ENCODE measurements at regions not wholly inside any gene's neighbourhood (a gene's known extent, or its start where the extent isn't known, plus 50 kb on each side); places are given as distances from the start of the nearest gene placed in this dataset.
"Not testable (repeated sequence)": the region's sequence is repeated elsewhere in the genome, so short reads cannot be mapped to it uniquely, and the experiment has no call there.

- no peak for DNase-seq
Observed at GRCh38 chr6:144479991-144480390, 194.9 kb downstream of the UTRN start.

- DNase-seq, result no peak
Observed at GRCh38 chr6:144480473-144480872, 195.3 kb downstream of the UTRN start.

- no peak for DNase-seq
Observed at GRCh38 chr6:144481527-144481926, 196.4 kb downstream of the UTRN start.

- DNase-seq, result peak; percentile 72
Observed at GRCh38 chr6:144482142-144482541, 197.0 kb downstream of the UTRN start.

GRCh38 chr6:144485531-144485930, 200.4 kb downstream of the UTRN start:
- no peak for DNase-seq

GRCh38 chr6:144488590-144488989, 203.5 kb downstream of the UTRN start:
- no peak for DNase-seq

- no peak for DNase-seq
Observed at GRCh38 chr6:144493035-144493910, 208.1 kb downstream of the UTRN start.

- not testable (repeated sequence) for DNase-seq
Observed at GRCh38 chr6:144495076-144495475, 209.9 kb downstream of the UTRN start.

GRCh38 chr6:144497650-144498049, 212.5 kb downstream of the UTRN start:
- no peak for DNase-seq

- no peak for DNase-seq
Observed at GRCh38 chr6:144500892-144501291, 215.8 kb downstream of the UTRN start.

GRCh38 chr6:144505214-144505613, 220.1 kb downstream of the UTRN start:
- DNase-seq, result not testable (repeated sequence)

- DNase-seq, result not testable (repeated sequence)
Observed at GRCh38 chr6:144506051-144506450, 220.9 kb downstream of the UTRN start.

- not testable (repeated sequence) for DNase-seq
Observed at GRCh38 chr6:144507772-144508312, 222.7 kb downstream of the UTRN start.

- no peak for DNase-seq
Observed at GRCh38 chr6:144510859-144511258, 225.7 kb downstream of the UTRN start.

GRCh38 chr6:144515761-144516160, 230.6 kb downstream of the UTRN start:
- no peak for DNase-seq

GRCh38 chr6:144519426-144519825, 234.3 kb downstream of the UTRN start:
- DNase-seq, result no peak

- DNase-seq, result peak; percentile 81
Observed at GRCh38 chr6:144528743-144529425, 243.7 kb downstream of the UTRN start.

GRCh38 chr6:144530118-144530517, 245.0 kb downstream of the UTRN start:
- no peak for DNase-seq

GRCh38 chr6:144532238-144532637, 247.1 kb downstream of the UTRN start:
- DNase-seq, result not testable (repeated sequence)

GRCh38 chr6:144534180-144534579, 249.0 kb downstream of the UTRN start:
- no peak for DNase-seq

GRCh38 chr6:144535630-144536029, 250.5 kb downstream of the UTRN start:
- no peak for DNase-seq

GRCh38 chr6:144536079-144536478, 250.9 kb downstream of the UTRN start:
- no peak for DNase-seq

- no peak for DNase-seq
Observed at GRCh38 chr6:144543006-144543871, 258.1 kb downstream of the UTRN start.
